BE2C (cell line): ENCODE measurements at regions not wholly inside any gene's neighbourhood (a gene's known extent, or its start where the extent isn't known, plus 50 kb on each side); places are given as distances from the start of the nearest gene placed in this dataset.

Experiments used
- DNase-seq: peaks from one replicate; pipeline ENCODE4 v3.0.0-alpha.2; 2020
- H3K27me3 ChIP-seq: fragments of 250-450 bp; sonication (Bioruptor Pico); 2 replicates; pipeline ENCODE4 v1.5.1; 2020; ENCODE audit warnings: mild to moderate bottlenecking
- H3K36me3 ChIP-seq: fragments of 250-450 bp; sonication (Bioruptor Pico); 2 replicates; pipeline ENCODE4 v1.5.1; 2020; ENCODE audit warnings: mild to moderate bottlenecking
- H3K4me1 ChIP-seq: fragments of 250-450 bp; sonication (Bioruptor Pico); 2 replicates; pipeline ENCODE4 v1.5.1; 2020
- H3K4me3 ChIP-seq: 2 replicates; pipeline ENCODE4 v1.5.1; 2011; ENCODE audit warnings: low read depth, low read length
- H3K9me3 ChIP-seq: fragments of 250-450 bp; sonication (Bioruptor Pico); 2 replicates; pipeline ENCODE4 v1.5.1; 2020
- TF ChIP-seq, protein P1 (sequence below): IDR thresholded peaks from 2 replicates; pipeline ENCODE4 v1.5.1; 2012; ENCODE audit warnings: mild to moderate bottlenecking, low read depth, low read length

GRCh38 chr1:168431882-168432281, 111.9 kb downstream of the XCL2 start:
- no peaks in the 10 kb centered on the region for H3K4me1 ChIP-seq
- no peaks in the 10 kb centered on the region for H3K27me3 ChIP-seq
- H3K4me3 ChIP-seq, result no peak overlapping the region
- no peak for DNase-seq
- TF ChIP-seq, protein P1, sequence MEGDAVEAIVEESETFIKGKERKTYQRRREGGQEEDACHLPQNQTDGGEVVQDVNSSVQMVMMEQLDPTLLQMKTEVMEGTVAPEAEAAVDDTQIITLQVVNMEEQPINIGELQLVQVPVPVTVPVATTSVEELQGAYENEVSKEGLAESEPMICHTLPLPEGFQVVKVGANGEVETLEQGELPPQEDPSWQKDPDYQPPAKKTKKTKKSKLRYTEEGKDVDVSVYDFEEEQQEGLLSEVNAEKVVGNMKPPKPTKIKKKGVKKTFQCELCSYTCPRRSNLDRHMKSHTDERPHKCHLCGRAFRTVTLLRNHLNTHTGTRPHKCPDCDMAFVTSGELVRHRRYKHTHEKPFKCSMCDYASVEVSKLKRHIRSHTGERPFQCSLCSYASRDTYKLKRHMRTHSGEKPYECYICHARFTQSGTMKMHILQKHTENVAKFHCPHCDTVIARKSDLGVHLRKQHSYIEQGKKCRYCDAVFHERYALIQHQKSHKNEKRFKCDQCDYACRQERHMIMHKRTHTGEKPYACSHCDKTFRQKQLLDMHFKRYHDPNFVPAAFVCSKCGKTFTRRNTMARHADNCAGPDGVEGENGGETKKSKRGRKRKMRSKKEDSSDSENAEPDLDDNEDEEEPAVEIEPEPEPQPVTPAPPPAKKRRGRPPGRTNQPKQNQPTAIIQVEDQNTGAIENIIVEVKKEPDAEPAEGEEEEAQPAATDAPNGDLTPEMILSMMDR, result no peak
- no peaks in the 10 kb centered on the region for H3K36me3 ChIP-seq
- H3K9me3 ChIP-seq, result no peaks in the 10 kb centered on the region

- no peaks in the 10 kb centered on the region for H3K4me1 ChIP-seq
- TF ChIP-seq, protein P1, result no peak
- no peak overlapping the region for H3K4me3 ChIP-seq
- H3K36me3 ChIP-seq, result no peaks in the 10 kb centered on the region
- DNase-seq, result no peak
- H3K9me3 ChIP-seq, result no peaks in the 10 kb centered on the region
- H3K27me3 ChIP-seq, result no peaks in the 10 kb centered on the region
Observed at GRCh38 chr1:168430321-168430720, 113.5 kb downstream of the XCL2 start.

DNA sequence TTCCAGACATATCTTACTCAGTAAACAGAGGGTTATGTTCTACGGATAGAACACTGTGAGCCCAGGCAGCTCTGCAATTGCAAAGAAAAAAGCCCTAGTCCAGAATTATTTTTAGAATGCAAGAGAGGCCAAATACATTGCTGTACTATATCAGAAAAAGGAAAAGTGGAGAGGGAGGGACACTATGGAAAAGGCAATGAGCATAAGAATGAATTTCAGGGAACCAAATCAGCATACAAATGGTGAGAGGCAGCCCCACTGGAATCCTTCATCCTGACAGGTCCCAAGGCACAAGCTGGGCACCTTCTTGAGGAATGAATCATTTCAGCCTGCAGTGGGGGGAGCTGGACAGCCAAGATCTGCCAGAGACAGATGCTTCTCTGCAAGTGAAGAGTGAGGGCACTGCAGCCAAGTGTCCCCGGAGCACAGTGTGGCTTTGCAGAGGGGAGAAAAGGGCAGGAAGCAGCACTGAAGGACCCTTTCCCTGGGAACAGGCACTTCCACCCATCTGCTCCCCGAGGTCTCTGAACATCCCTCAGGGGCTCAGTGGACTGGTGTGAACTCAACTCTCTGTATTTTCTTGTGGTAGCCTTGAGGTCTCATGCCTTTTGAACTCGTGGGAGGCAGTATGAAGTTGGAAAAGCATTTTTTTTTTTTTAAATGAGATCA, 115.6 kb downstream of the XCL2 start:
- Histone ChIP-seq H3K27me3 (no peaks in the 10 kb centered on the region), H3K4me1 (no peaks in the 10 kb centered on the region), H3K9me3 (no peaks in the 10 kb centered on the region), H3K4me3 (no peak overlapping the region), H3K36me3 (no peaks in the 10 kb centered on the region)
- no peak for DNase-seq
- TF ChIP-seq, protein P1, result no peak

GRCh38 chr1:168427051-168427450, 116.7 kb downstream of the XCL2 start:
- TF ChIP-seq, protein P1, result no peak
- Histone ChIP-seq H3K9me3 (no peaks in the 10 kb centered on the region), H3K4me3 (no peak overlapping the region), H3K4me1 (no peaks in the 10 kb centered on the region), H3K36me3 (no peaks in the 10 kb centered on the region), H3K27me3 (no peaks in the 10 kb centered on the region)
- no peak for DNase-seq

GRCh38 chr1:168424281-168424680, 119.5 kb downstream of the XCL2 start:
- TF ChIP-seq, protein P1, result no peak
- Histone ChIP-seq H3K36me3 (no peaks in the 10 kb centered on the region), H3K9me3 (no peaks in the 10 kb centered on the region), H3K4me3 (no peak overlapping the region), H3K27me3 (no peaks in the 10 kb centered on the region), H3K4me1 (no peaks in the 10 kb centered on the region; the same call in 1 of the 2 replicates)
- no peak for DNase-seq

- no peak for DNase-seq
- Histone ChIP-seq H3K9me3 (no peaks in the 10 kb centered on the region), H3K27me3 (no peaks in the 10 kb centered on the region), H3K4me3 (no peak overlapping the region), H3K36me3 (no peaks in the 10 kb centered on the region), H3K4me1 (no peaks in the 10 kb centered on the region; the same call in 1 of the 2 replicates)
- TF ChIP-seq, protein P1, result no peak
Observed at GRCh38 chr1:168422203-168422847, 121.5 kb downstream of the XCL2 start.
